GM12891 (cell line): ENCODE measurements at regions not wholly inside any gene's neighbourhood (a gene's known extent, or its start where the extent isn't known, plus 50 kb on each side); places are given as distances from the start of the nearest gene placed in this dataset.

ENCODE experiments used
- POLR2A ChIP-seq: IDR thresholded peaks from 2 replicates; pipeline ENCODE4 v1.6.1; 2011; ENCODE audit warnings: low read depth, low read length, control low read depth
- POLR2AphosphoS5 ChIP-seq: IDR thresholded peaks from 2 replicates; pipeline ENCODE4 v1.6.1; 2011; ENCODE audit warnings: low read depth, low read length, control low read depth
- TAF1 ChIP-seq: IDR thresholded peaks from 2 replicates; pipeline ENCODE4 v1.6.1; 2011; ENCODE audit warnings: low read depth, low read length, control low read depth

- TF ChIP-seq TAF1 (no peak), POLR2AphosphoS5 (no peak), POLR2A (no peak)
Measured at GRCh38 chr4:120549011-120549570, 373.4 kb downstream of the PRDM5 start.
